ENCODE measurements at regions not wholly inside any gene's neighbourhood (a gene's known extent, or its start where the extent isn't known, plus 50 kb on each side); places are given as distances from the start of the nearest gene placed in this dataset.

GRCh38 chr5:103434057-103434456 lies 128.5 kb downstream of the NUDT12 start:
- Histone ChIP-seq H3K27ac (ENCODE audit: low read length) (no peak overlapping the region), H3K9ac (ENCODE audit: low read length) (no peak overlapping the region), H3K79me2 (ENCODE audit: low read length) (no peaks in the 10 kb centered on the region), H2AFZ (ENCODE audit: low read length) (no peak overlapping the region), H3K27me3 (ENCODE audit: low read length) (no peaks in the 10 kb centered on the region), H4K20me1 (ENCODE audit: insufficient read depth, low read depth, low read length) (no peaks in the 10 kb centered on the region), H3K36me3 (ENCODE audit: insufficient read depth, low read length) (no peaks in the 10 kb centered on the region), H3K9me3 (ENCODE audit: low read length) (no peaks in the 10 kb centered on the region), H3K4me2 (ENCODE audit: low read depth, low read length, poor library complexity, severe bottlenecking) (no peak overlapping the region), H3K9me2 (replicated peaks; ENCODE audit: insufficient read depth, low read length) (no peaks in the 10 kb centered on the region), H3K4me1 (ENCODE audit: low read length) (no peaks in the 10 kb centered on the region), H3K4me3 (ENCODE audit: low read length) (no peak overlapping the region)
- DNase-seq = no peak

- no peaks in the 10 kb centered on the region for H3K9me2 ChIP-seq (replicated peaks; ENCODE audit: insufficient read depth, low read length)
- no peak overlapping the region for H3K9ac ChIP-seq (ENCODE audit: low read length)
- no peak overlapping the region for H3K4me3 ChIP-seq (ENCODE audit: low read length)
- no peak overlapping the region for H2AFZ ChIP-seq (ENCODE audit: low read length)
- no peak overlapping the region for H3K27ac ChIP-seq (ENCODE audit: low read length)
- H3K36me3 ChIP-seq (ENCODE audit: insufficient read depth, low read length) = no peaks in the 10 kb centered on the region
- no peak overlapping the region for H3K4me2 ChIP-seq (ENCODE audit: low read depth, low read length, poor library complexity, severe bottlenecking)
- no peaks in the 10 kb centered on the region for H3K79me2 ChIP-seq (ENCODE audit: low read length)
- no peaks in the 10 kb centered on the region for H3K9me3 ChIP-seq (ENCODE audit: low read length)
- DNase-seq = no peak
- no peaks in the 10 kb centered on the region for H4K20me1 ChIP-seq (ENCODE audit: insufficient read depth, low read depth, low read length)
- no peaks in the 10 kb centered on the region for H3K27me3 ChIP-seq (ENCODE audit: low read length)
- no peaks in the 10 kb centered on the region for H3K4me1 ChIP-seq (ENCODE audit: low read length)
These were observed 129.4 kb downstream of the NUDT12 start for GRCh38 chr5:103433211-103433610.

GRCh38 chr5:103428923-103429322 lies 133.7 kb downstream of the NUDT12 start:
- no peak for DNase-seq

GRCh38 chr5:103428411-103428871 lies 134.1 kb downstream of the NUDT12 start:
- Histone ChIP-seq H3K9me3 (ENCODE audit: low read length) (no peaks in the 10 kb centered on the region), H3K36me3 (ENCODE audit: insufficient read depth, low read length) (no peaks in the 10 kb centered on the region), H3K27ac (ENCODE audit: low read length) (no peak overlapping the region), H4K20me1 (ENCODE audit: insufficient read depth, low read depth, low read length) (no peaks in the 10 kb centered on the region), H3K9me2 (replicated peaks; ENCODE audit: insufficient read depth, low read length) (no peaks in the 10 kb centered on the region), H3K9ac (ENCODE audit: low read length) (no peak overlapping the region), H3K4me3 (ENCODE audit: low read length) (no peak overlapping the region), H2AFZ (ENCODE audit: low read length) (no peak overlapping the region), H3K79me2 (ENCODE audit: low read length) (no peaks in the 10 kb centered on the region), H3K27me3 (ENCODE audit: low read length) (no peaks in the 10 kb centered on the region), H3K4me2 (ENCODE audit: low read depth, low read length, poor library complexity, severe bottlenecking) (no peak overlapping the region), H3K4me1 (ENCODE audit: low read length) (no peaks in the 10 kb centered on the region)
- no peak for DNase-seq

More at GRCh38 chr5:103428923-103429322, 133.7 kb downstream of the NUDT12 start:
- H3K36me3 ChIP-seq (ENCODE audit: insufficient read depth, low read length) = no peaks in the 10 kb centered on the region
- no peaks in the 10 kb centered on the region for H3K9me3 ChIP-seq (ENCODE audit: low read length)
- no peak overlapping the region for H3K9ac ChIP-seq (ENCODE audit: low read length)
- no peaks in the 10 kb centered on the region for H3K4me1 ChIP-seq (ENCODE audit: low read length)
- no peak overlapping the region for H2AFZ ChIP-seq (ENCODE audit: low read length)
- no peaks in the 10 kb centered on the region for H3K79me2 ChIP-seq (ENCODE audit: low read length)
- no peaks in the 10 kb centered on the region for H4K20me1 ChIP-seq (ENCODE audit: insufficient read depth, low read depth, low read length)
- H3K27me3 ChIP-seq (ENCODE audit: low read length) = no peaks in the 10 kb centered on the region
- no peaks in the 10 kb centered on the region for H3K9me2 ChIP-seq (replicated peaks; ENCODE audit: insufficient read depth, low read length)
- no peak overlapping the region for H3K27ac ChIP-seq (ENCODE audit: low read length)
- no peak overlapping the region for H3K4me3 ChIP-seq (ENCODE audit: low read length)
- no peak overlapping the region for H3K4me2 ChIP-seq (ENCODE audit: low read depth, low read length, poor library complexity, severe bottlenecking)

- no peaks in the 10 kb centered on the region for H3K79me2 ChIP-seq (ENCODE audit: low read length)
- no peaks in the 10 kb centered on the region for H3K27me3 ChIP-seq (ENCODE audit: low read length)
- no peak overlapping the region for H3K27ac ChIP-seq (ENCODE audit: low read length)
- H4K20me1 ChIP-seq (ENCODE audit: insufficient read depth, low read depth, low read length) = no peaks in the 10 kb centered on the region
- no peak overlapping the region for H2AFZ ChIP-seq (ENCODE audit: low read length)
- no peaks in the 10 kb centered on the region for H3K9me2 ChIP-seq (replicated peaks; ENCODE audit: insufficient read depth, low read length)
- H3K9ac ChIP-seq (ENCODE audit: low read length) = no peak overlapping the region
- H3K4me1 ChIP-seq (ENCODE audit: low read length) = no peaks in the 10 kb centered on the region
- no peaks in the 10 kb centered on the region for H3K36me3 ChIP-seq (ENCODE audit: insufficient read depth, low read length)
- DNase-seq = no peak
- no peak overlapping the region for H3K4me2 ChIP-seq (ENCODE audit: low read depth, low read length, poor library complexity, severe bottlenecking)
- no peak overlapping the region for H3K4me3 ChIP-seq (ENCODE audit: low read length)
- H3K9me3 ChIP-seq (ENCODE audit: low read length) = no peaks in the 10 kb centered on the region
These were observed 135.3 kb downstream of the NUDT12 start for GRCh38 chr5:103427326-103427725.

GRCh38 chr5:103425686-103426454 lies 136.7 kb downstream of the NUDT12 start:
- Histone ChIP-seq H3K4me2 (ENCODE audit: low read depth, low read length, poor library complexity, severe bottlenecking) (no peak overlapping the region), H3K27ac (ENCODE audit: low read length) (no peak overlapping the region), H3K9me3 (ENCODE audit: low read length) (no peaks in the 10 kb centered on the region), H3K9ac (ENCODE audit: low read length) (no peak overlapping the region), H3K27me3 (ENCODE audit: low read length) (no peaks in the 10 kb centered on the region), H3K79me2 (ENCODE audit: low read length) (no peaks in the 10 kb centered on the region), H3K4me3 (ENCODE audit: low read length) (no peak overlapping the region), H2AFZ (ENCODE audit: low read length) (no peak overlapping the region), H3K9me2 (replicated peaks; ENCODE audit: insufficient read depth, low read length) (no peaks in the 10 kb centered on the region), H4K20me1 (ENCODE audit: insufficient read depth, low read depth, low read length) (no peaks in the 10 kb centered on the region), H3K4me1 (ENCODE audit: low read length) (no peaks in the 10 kb centered on the region), H3K36me3 (ENCODE audit: insufficient read depth, low read length) (no peaks in the 10 kb centered on the region)
- no peak for DNase-seq

- DNase-seq = no peak
- Histone ChIP-seq H3K4me2 (ENCODE audit: low read depth, low read length, poor library complexity, severe bottlenecking) (no peak overlapping the region), H2AFZ (ENCODE audit: low read length) (no peak overlapping the region), H3K4me3 (ENCODE audit: low read length) (no peak overlapping the region), H3K4me1 (ENCODE audit: low read length) (no peaks in the 10 kb centered on the region), H3K36me3 (ENCODE audit: insufficient read depth, low read length) (no peaks in the 10 kb centered on the region), H4K20me1 (ENCODE audit: insufficient read depth, low read depth, low read length) (no peaks in the 10 kb centered on the region), H3K79me2 (ENCODE audit: low read length) (no peaks in the 10 kb centered on the region), H3K9ac (ENCODE audit: low read length) (no peak overlapping the region), H3K27me3 (ENCODE audit: low read length) (no peaks in the 10 kb centered on the region), H3K9me3 (ENCODE audit: low read length) (no peaks in the 10 kb centered on the region), H3K9me2 (replicated peaks; ENCODE audit: insufficient read depth, low read length) (no peaks in the 10 kb centered on the region), H3K27ac (ENCODE audit: low read length) (no peak overlapping the region)
These were observed 138.0 kb downstream of the NUDT12 start for GRCh38 chr5:103424453-103425205.

GRCh38 chr5:103424026-103424425 lies 138.6 kb downstream of the NUDT12 start:
- H2AFZ ChIP-seq (ENCODE audit: low read length) = no peak overlapping the region
- no peak for DNase-seq
- H3K4me2 ChIP-seq (ENCODE audit: low read depth, low read length, poor library complexity, severe bottlenecking) = no peak overlapping the region
- no peak overlapping the region for H3K9ac ChIP-seq (ENCODE audit: low read length)
- no peaks in the 10 kb centered on the region for H3K79me2 ChIP-seq (ENCODE audit: low read length)
- H3K27ac ChIP-seq (ENCODE audit: low read length) = no peak overlapping the region
- H3K27me3 ChIP-seq (ENCODE audit: low read length) = no peaks in the 10 kb centered on the region
- H3K9me3 ChIP-seq (ENCODE audit: low read length) = no peaks in the 10 kb centered on the region
- no peaks in the 10 kb centered on the region for H3K4me1 ChIP-seq (ENCODE audit: low read length)
- H3K9me2 ChIP-seq (replicated peaks; ENCODE audit: insufficient read depth, low read length) = no peaks in the 10 kb centered on the region
- no peaks in the 10 kb centered on the region for H4K20me1 ChIP-seq (ENCODE audit: insufficient read depth, low read depth, low read length)
- H3K4me3 ChIP-seq (ENCODE audit: low read length) = no peak overlapping the region
- no peaks in the 10 kb centered on the region for H3K36me3 ChIP-seq (ENCODE audit: insufficient read depth, low read length)
